GM10266 (cell line): ENCODE measurements at regions not wholly inside any gene's neighbourhood (a gene's known extent, or its start where the extent isn't known, plus 50 kb on each side); places are given as distances from the start of the nearest gene placed in this dataset.

Experiments
- DNase-seq: peaks from one replicate; pipeline ENCODE4 v3.0.0; 2012; ENCODE audit errors: extremely low spot score
- TF ChIP-seq, protein P1 (sequence below): IDR thresholded peaks from 2 replicates; pipeline ENCODE4 v1.5.1; 2012; ENCODE audit warnings: mild to moderate bottlenecking, low read depth; ENCODE audit not compliant: control insufficient read depth, insufficient read depth; ENCODE audit errors: missing control alignments

GRCh38 chr13:70714993-70715392 is 606.7 kb upstream of the KLHL1 start:
- TF ChIP-seq, protein P1, sequence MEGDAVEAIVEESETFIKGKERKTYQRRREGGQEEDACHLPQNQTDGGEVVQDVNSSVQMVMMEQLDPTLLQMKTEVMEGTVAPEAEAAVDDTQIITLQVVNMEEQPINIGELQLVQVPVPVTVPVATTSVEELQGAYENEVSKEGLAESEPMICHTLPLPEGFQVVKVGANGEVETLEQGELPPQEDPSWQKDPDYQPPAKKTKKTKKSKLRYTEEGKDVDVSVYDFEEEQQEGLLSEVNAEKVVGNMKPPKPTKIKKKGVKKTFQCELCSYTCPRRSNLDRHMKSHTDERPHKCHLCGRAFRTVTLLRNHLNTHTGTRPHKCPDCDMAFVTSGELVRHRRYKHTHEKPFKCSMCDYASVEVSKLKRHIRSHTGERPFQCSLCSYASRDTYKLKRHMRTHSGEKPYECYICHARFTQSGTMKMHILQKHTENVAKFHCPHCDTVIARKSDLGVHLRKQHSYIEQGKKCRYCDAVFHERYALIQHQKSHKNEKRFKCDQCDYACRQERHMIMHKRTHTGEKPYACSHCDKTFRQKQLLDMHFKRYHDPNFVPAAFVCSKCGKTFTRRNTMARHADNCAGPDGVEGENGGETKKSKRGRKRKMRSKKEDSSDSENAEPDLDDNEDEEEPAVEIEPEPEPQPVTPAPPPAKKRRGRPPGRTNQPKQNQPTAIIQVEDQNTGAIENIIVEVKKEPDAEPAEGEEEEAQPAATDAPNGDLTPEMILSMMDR: no peak
- no peak for DNase-seq

DNA sequence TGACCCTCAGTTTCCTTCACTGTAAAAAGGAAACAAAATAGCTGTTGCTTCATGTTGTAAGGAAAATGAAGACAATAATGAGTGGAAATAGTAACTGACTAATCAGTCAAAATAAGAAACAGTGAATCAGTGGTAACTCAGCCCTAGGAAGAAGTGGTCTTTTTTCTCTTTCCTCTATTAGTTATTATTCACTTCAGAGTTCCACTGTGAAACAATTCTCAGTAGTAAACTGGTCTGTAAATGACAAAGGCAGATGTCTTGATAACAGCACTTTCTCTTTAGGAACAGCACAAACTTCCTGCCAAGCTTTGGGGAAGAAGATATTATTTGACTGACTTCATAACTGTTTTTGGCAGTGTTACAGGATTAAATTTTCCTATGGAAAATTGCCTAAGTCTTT is 600.5 kb upstream of the KLHL1 start:
- TF ChIP-seq, protein P1: no peak
- DNase-seq: no peak

- TF ChIP-seq, protein P1: no peak
- DNase-seq: no peak
Measured at GRCh38 chr13:70703755-70704154, 595.5 kb upstream of the KLHL1 start.

DNA sequence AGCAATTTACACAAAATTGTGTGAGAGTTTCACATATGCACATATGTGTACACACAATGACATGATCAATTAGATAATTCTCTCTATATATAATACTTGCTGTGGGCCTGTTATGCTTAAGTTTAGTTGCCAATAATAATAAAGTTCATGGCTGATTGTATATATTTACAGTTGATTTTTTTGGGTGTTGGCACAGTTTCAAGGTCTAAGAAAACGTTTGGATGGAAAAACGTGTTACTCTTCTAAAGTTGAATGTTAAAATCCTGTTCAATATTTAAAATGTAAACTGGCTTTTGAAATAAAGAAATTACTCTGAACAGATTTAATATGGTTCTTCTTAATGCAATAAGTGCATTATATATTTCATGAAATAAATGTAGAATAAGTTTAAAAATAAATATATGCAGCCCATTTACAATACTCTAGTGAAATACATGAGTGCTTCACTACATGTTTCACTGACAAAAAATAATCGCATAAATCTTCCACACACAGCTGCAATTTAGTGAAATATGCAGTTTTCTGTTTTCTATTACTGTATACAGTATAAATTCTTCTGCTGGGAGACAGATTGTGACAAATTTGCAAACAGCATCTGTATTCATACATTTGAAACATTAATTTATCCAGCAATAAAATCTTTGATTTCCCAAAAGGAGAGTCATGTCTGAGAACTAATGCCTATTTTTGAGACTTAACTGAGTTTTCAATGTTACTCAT is 586.9 kb upstream of the KLHL1 start:
- TF ChIP-seq, protein P1: no peak
- no peak for DNase-seq

DNA sequence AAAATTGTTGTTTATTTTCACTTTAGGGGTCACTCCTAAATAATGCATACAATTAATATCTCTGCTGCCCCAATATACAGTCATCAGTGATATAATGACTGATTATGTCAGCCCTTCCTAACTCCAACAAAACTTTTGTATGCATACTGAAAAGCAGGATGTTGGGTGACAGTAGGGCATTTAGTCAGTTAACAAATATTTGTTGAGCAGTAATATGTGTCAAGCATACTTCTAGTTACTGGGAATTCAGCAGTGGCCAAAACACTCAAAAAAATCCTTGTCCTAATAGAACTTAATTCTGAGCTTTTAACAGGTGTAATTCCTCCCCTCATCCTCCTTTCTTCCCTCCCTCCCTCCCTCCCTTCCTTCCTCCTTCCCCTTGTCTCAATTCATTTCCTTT is 560.7 kb upstream of the KLHL1 start:
- DNase-seq: no peak
- TF ChIP-seq, protein P1: no peak

GRCh38 chr13:70668293-70668692 is 560.0 kb upstream of the KLHL1 start:
- TF ChIP-seq, protein P1: no peak
- DNase-seq: no peak

DNA sequence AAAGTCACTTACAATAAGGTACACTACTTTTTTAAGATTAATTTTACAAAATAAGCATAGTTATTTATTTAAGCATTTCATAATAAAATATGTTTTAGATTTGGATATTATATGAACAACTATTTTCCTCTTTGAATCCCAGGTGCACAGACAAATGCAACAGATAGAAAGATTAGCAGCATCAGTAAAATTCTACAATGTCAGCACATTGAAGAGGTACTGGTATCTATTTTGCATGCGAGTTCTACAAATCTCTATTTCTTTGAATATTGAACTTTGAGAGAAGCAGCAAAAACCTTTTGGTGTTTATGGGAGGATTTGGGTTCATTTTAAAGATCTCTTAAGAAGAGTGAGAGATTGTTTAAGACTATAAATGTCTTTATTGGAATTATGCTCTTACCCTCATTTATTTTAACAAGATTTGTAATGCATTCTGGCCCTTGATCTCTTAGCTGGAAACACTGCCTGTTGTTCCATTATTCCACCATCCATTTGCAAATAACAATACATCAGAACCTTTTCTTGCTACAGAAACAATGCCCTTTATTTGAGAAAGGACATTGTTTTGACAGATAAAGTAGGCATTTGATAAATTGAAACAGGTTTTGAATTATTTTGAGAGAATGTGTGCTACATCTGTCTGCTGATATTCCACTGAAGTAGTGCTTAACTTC is 558.8 kb upstream of the KLHL1 start:
- no peak for DNase-seq
- TF ChIP-seq, protein P1: no peak
